Ishikawa (cell line): ENCODE measurements at regions not wholly inside any gene's neighbourhood (a gene's known extent, or its start where the extent isn't known, plus 50 kb on each side); places are given as distances from the start of the nearest gene placed in this dataset.

Experiments used
- CEBPB ChIP-seq: IDR thresholded peaks from 2 replicates; pipeline ENCODE4 v1.6.1; 2012
- CREB1 ChIP-seq: IDR thresholded peaks from 2 replicates; pipeline ENCODE4 v1.6.1; 2012; ENCODE audit warnings: low read depth
- EGR1 ChIP-seq: IDR thresholded peaks from 2 replicates; pipeline ENCODE4 v1.6.1; 2012
- EP300 ChIP-seq: IDR thresholded peaks from 2 replicates; pipeline ENCODE4 v1.6.1; 2012; ENCODE audit warnings: borderline replicate concordance
- FOXM1 ChIP-seq: IDR thresholded peaks from 2 replicates; pipeline ENCODE4 v1.6.1; 2012; ENCODE audit warnings: low read depth, borderline replicate concordance
- MAX ChIP-seq: IDR thresholded peaks from 2 replicates; pipeline ENCODE4 v1.6.1; 2012
- RAD21 ChIP-seq: IDR thresholded peaks from 2 replicates; pipeline ENCODE4 v1.6.1; 2012; ENCODE audit warnings: low read depth
- TAF1 ChIP-seq: IDR thresholded peaks from 2 replicates; pipeline ENCODE4 v1.6.1; 2012; ENCODE audit warnings: low read depth, mild to moderate bottlenecking
- TCF12 ChIP-seq: IDR thresholded peaks from 2 replicates; pipeline ENCODE4 v1.6.1; 2012; ENCODE audit warnings: low read depth
- TEAD4 ChIP-seq: IDR thresholded peaks from 2 replicates; pipeline ENCODE4 v1.6.1; 2012
- YY1 ChIP-seq: IDR thresholded peaks from 2 replicates; pipeline ENCODE4 v1.6.1; 2012; ENCODE audit warnings: low read depth
- TF ChIP-seq, protein P1 (sequence below): IDR thresholded peaks from 2 replicates; pipeline ENCODE4 v1.6.1; 2012
- TF ChIP-seq, protein P2 (sequence below): IDR thresholded peaks from 2 replicates; pipeline ENCODE4 v1.6.1; 2012; ENCODE audit warnings: low read depth, mild to moderate bottlenecking

DNA sequence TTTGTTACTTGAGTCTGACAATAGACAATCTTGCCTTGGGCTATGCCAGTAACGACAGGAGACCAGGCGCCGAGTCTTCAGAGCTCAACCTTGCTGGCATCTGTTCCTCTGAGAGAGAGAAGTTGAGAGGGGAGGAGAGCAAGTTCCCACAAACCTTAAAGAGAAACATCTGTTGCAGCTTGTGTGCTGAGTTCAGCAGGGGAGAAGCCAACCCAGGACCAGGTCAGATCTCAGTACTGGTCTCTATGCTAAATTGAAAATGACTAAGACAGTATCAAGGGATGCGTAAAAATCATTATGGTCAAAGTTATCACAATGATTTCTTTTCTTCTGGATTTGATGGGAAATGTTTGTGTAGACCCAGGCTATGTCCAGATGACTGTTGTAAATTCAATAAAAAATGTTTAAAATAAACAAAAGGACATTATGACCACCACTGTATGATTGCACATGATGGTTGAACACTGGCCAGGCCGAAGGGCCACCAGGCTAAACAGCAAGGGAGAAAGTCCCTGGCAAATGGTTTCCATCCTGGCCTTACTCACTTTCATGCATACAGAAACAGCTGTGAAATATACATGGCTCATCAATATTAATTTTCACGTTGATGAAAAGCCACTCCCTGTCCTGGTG is 100.3 kb upstream of the PMAIP1 start:
- no peak for TF ChIP-seq EP300
- TF ChIP-seq, protein P1, sequence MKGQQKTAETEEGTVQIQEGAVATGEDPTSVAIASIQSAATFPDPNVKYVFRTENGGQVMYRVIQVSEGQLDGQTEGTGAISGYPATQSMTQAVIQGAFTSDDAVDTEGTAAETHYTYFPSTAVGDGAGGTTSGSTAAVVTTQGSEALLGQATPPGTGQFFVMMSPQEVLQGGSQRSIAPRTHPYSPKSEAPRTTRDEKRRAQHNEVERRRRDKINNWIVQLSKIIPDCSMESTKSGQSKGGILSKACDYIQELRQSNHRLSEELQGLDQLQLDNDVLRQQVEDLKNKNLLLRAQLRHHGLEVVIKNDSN, result no peak
- no peak for TF ChIP-seq CREB1
- TF ChIP-seq CEBPB, result no peak
- TF ChIP-seq, protein P2, sequence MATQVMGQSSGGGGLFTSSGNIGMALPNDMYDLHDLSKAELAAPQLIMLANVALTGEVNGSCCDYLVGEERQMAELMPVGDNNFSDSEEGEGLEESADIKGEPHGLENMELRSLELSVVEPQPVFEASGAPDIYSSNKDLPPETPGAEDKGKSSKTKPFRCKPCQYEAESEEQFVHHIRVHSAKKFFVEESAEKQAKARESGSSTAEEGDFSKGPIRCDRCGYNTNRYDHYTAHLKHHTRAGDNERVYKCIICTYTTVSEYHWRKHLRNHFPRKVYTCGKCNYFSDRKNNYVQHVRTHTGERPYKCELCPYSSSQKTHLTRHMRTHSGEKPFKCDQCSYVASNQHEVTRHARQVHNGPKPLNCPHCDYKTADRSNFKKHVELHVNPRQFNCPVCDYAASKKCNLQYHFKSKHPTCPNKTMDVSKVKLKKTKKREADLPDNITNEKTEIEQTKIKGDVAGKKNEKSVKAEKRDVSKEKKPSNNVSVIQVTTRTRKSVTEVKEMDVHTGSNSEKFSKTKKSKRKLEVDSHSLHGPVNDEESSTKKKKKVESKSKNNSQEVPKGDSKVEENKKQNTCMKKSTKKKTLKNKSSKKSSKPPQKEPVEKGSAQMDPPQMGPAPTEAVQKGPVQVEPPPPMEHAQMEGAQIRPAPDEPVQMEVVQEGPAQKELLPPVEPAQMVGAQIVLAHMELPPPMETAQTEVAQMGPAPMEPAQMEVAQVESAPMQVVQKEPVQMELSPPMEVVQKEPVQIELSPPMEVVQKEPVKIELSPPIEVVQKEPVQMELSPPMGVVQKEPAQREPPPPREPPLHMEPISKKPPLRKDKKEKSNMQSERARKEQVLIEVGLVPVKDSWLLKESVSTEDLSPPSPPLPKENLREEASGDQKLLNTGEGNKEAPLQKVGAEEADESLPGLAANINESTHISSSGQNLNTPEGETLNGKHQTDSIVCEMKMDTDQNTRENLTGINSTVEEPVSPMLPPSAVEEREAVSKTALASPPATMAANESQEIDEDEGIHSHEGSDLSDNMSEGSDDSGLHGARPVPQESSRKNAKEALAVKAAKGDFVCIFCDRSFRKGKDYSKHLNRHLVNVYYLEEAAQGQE, result no peak
- TF ChIP-seq MAX, result no peak
- TF ChIP-seq RAD21, result no peak
- no peak for TF ChIP-seq TAF1
- TF ChIP-seq TCF12, result no peak
- TF ChIP-seq YY1, result no peak
- TF ChIP-seq TEAD4, result no peak
- no peak for TF ChIP-seq FOXM1
- TF ChIP-seq EGR1, result no peak
